ENCODE measurements at regions not wholly inside any gene's neighbourhood (a gene's known extent, or its start where the extent isn't known, plus 50 kb on each side); places are given as distances from the start of the nearest gene placed in this dataset.
"Not testable (repeated sequence)": the region's sequence is repeated elsewhere in the genome, so short reads cannot be mapped to it uniquely, and the experiment has no call there.

GRCh38 chr10:23834091-23834490 is 374.8 kb upstream of the KIAA1217 start:
- TF ChIP-seq EP300 (IDR thresholded peaks at IDR 0.05) (no peak), POLR2AphosphoS5 (IDR thresholded peaks at IDR 0.05) (peak in 2 of 3 donors; percentile 23 to 50)
- intact Hi-C loops (cut with DNase I; ENCODE audit: low total_unique reads), result no loop called here
- H3K27me3 ChIP-seq, result no peaks in the 10 kb centered on the region
- peak in 1 of 2 donors; percentile 85 for DNase-seq
- H3K9me3 ChIP-seq, result no peaks in the 10 kb centered on the region
- H3K27ac ChIP-seq, result no peak overlapping the region
- H3K4me1 ChIP-seq, result peaks cover 0 to 18% (median 3%) of the 10 kb centered on the region in 4 donors
- no peak overlapping the region for H3K4me3 ChIP-seq
- H3K36me3 ChIP-seq, result no peaks in the 10 kb centered on the region

GRCh38 chr10:23850631-23851030 is 358.3 kb upstream of the KIAA1217 start:
- intact Hi-C loops (cut with DNase I; ENCODE audit: low total_unique reads), result no loop called here
- Histone ChIP-seq H3K36me3 (no peaks in the 10 kb centered on the region), H3K4me3 (no peak overlapping the region), H3K9me3 (peaks cover 0 to 9% (median 4%) of the 10 kb centered on the region in 4 donors), H3K4me1 (no peaks in the 10 kb centered on the region), H3K27ac (no peak overlapping the region), H3K27me3 (no peaks in the 10 kb centered on the region)
- WGBS, 5 donors, result 59 to 79% (median 60%) methylated on average over 2 of the region's 2 CpGs
- TF ChIP-seq EP300 (IDR thresholded peaks at IDR 0.05), result no peak
- TF ChIP-seq POLR2A (IDR thresholded peaks at IDR 0.05), result no peak
- no peak for TF ChIP-seq POLR2AphosphoS5 (IDR thresholded peaks at IDR 0.05)
- TF ChIP-seq CTCF (IDR thresholded peaks at IDR 0.05), result no peak
- DNase-seq, result no peak

- TF ChIP-seq EP300 (IDR thresholded peaks at IDR 0.05) (no peak), POLR2AphosphoS5 (IDR thresholded peaks at IDR 0.05) (no peak), POLR2A (IDR thresholded peaks at IDR 0.05) (no peak), CTCF (IDR thresholded peaks at IDR 0.05) (no peak)
- Histone ChIP-seq H3K36me3 (no peaks in the 10 kb centered on the region), H3K4me3 (no peak overlapping the region), H3K27me3 (no peaks in the 10 kb centered on the region), H3K27ac (no peak overlapping the region), H3K4me1 (no peaks in the 10 kb centered on the region), H3K9me3 (no peaks in the 10 kb centered on the region)
- intact Hi-C loops (cut with DNase I; ENCODE audit: low total_unique reads), result no loop called here
- DNase-seq, result no peak
- 51 to 76% (median 74%) methylated on average over 1 of the region's 1 CpG for WGBS, 5 donors
Observed at GRCh38 chr10:23859598-23859997, 349.3 kb upstream of the KIAA1217 start.

- Histone ChIP-seq H3K4me1 (no peaks in the 10 kb centered on the region), H3K36me3 (no peaks in the 10 kb centered on the region), H3K9me3 (no peaks in the 10 kb centered on the region), H3K27ac (no peak overlapping the region), H3K4me3 (no peak overlapping the region), H3K27me3 (no peaks in the 10 kb centered on the region)
- TF ChIP-seq POLR2A (IDR thresholded peaks at IDR 0.05), result no peak
- TF ChIP-seq CTCF (IDR thresholded peaks at IDR 0.05), result no peak
- TF ChIP-seq POLR2AphosphoS5 (IDR thresholded peaks at IDR 0.05), result no peak
- no peak for TF ChIP-seq EP300 (IDR thresholded peaks at IDR 0.05)
- DNase-seq, result no peak
- intact Hi-C loops (cut with DNase I; ENCODE audit: low total_unique reads), result no loop called here
Observed at GRCh38 chr10:23864631-23865147, 344.2 kb upstream of the KIAA1217 start.

GRCh38 chr10:23866985-23867384 is 342.0 kb upstream of the KIAA1217 start:
- intact Hi-C loops (cut with DNase I; ENCODE audit: low total_unique reads); H3K36me3 ChIP-seq; H3K27ac ChIP-seq; H3K9me3 ChIP-seq; H3K4me1 ChIP-seq; H3K4me3 ChIP-seq; H3K27me3 ChIP-seq; DNase-seq: not testable (repeated sequence)
- 86 to 94% (median 88%) methylated on average over 2 to 3 of the region's 5 CpGs for WGBS, 5 donors
